GM12878 (cell line): ENCODE measurements at regions not wholly inside any gene's neighbourhood (a gene's known extent, or its start where the extent isn't known, plus 50 kb on each side); places are given as distances from the start of the nearest gene placed in this dataset.

Experiments used
- ATAC-seq: fragments of 200-7000 bp; cut with Tn5 transposase; 3 replicates; pipeline ENCODE4 v1.9.1; 2020; ENCODE audit warnings: mild to moderate bottlenecking, moderate library complexity
- BruUV-seq: library from RNA; stranded (reverse); fragments of 400-500 nt; replicated peaks from 2 replicates; lab custom pipeline; 2021; lab: Mats Ljungman, UMichigan
- CTCF ChIA-PET: fragments of 300-600 bp; sonication (Branson Sonifier 250); formaldehyde crosslinking; extraction: SDS; loops from one replicate; lab custom pipeline; 2021; ENCODE audit warnings: inconsistent platforms; lab: Yijun Ruan, JAX
- POLR2A ChIA-PET: fragments of 350-600 bp; formaldehyde crosslinking; extraction: SDS; loops from one replicate; lab custom pipeline; 2021; ENCODE audit warnings: inconsistent platforms; lab: Charles Lee
- RAD21 ChIA-PET: fragments of 300-600 bp; sonication (Branson Sonifier 250); formaldehyde crosslinking; loops from one replicate; lab custom pipeline; 2023; ENCODE audit warnings: antibody characterized with exemption; ENCODE audit not compliant: unreplicated experiment; lab: Charles Lee
- SMC1A ChIA-PET: fragments of 300-600 bp; sonication (Branson Sonifier 250); formaldehyde crosslinking; loops from one replicate; lab custom pipeline; 2023; ENCODE audit not compliant: unreplicated experiment, uncharacterized antibody; lab: Charles Lee
- DNase-seq: peaks from one replicate; pipeline ENCODE4 v3.0.0-alpha.2; 2011; ENCODE audit warnings: low read depth, low spot score
- FAIRE-seq: peaks from 3 replicates; lab custom pipeline; 2011; peaks lifted over from hg19 to GRCh38; lab: Jason Lieb, UNC
- H2AFZ ChIP-seq: 2 replicates; pipeline ENCODE4 v1.6.0; 2011; ENCODE audit warnings: low read depth, low read length, control low read depth; ENCODE audit not compliant: control insufficient read depth
- H3K27ac ChIP-seq: 2 replicates; pipeline ENCODE4 v1.5.1; 2011; ENCODE audit warnings: control low read depth; ENCODE audit not compliant: control insufficient read depth, insufficient read depth
- H3K27me3 ChIP-seq, 2 experiments: replicated peaks in 1 of 2; 2 replicates each; pipeline versions ENCODE4 v1.6.0 to v1.6.1; 2011; ENCODE audit warnings: low read length in 1 of 2; ENCODE audit not compliant: control insufficient read depth in 2 of 2, insufficient read depth in 2 of 2
- H3K36me3 ChIP-seq, 2 experiments: 2 replicates each; pipeline ENCODE4 v1.5.1; 2011; ENCODE audit warnings: low read length in 1 of 2; ENCODE audit not compliant: control insufficient read depth in 2 of 2, insufficient read depth in 2 of 2
- H3K4me1 ChIP-seq: 2 replicates; pipeline ENCODE4 v1.6.1; 2011; ENCODE audit warnings: mild to moderate bottlenecking, low read length, moderate library complexity, mixed read lengths; ENCODE audit not compliant: control insufficient read depth, insufficient read depth
- H3K4me2 ChIP-seq: 2 replicates; pipeline ENCODE4 v1.6.0; 2011; ENCODE audit warnings: control low read depth; ENCODE audit not compliant: control insufficient read depth, insufficient read depth
- H3K4me3 ChIP-seq: fragments of 200-600 bp; sonication (generic); 2 replicates; pipeline ENCODE4 v1.5.1; 2016
- H3K79me2 ChIP-seq: 2 replicates; pipeline ENCODE4 v1.6.0; 2011; ENCODE audit warnings: low read length; ENCODE audit not compliant: control insufficient read depth, insufficient read depth
- H3K9ac ChIP-seq: 2 replicates; pipeline ENCODE4 v1.8.0; 2011; ENCODE audit warnings: low read length, control low read depth, mixed read lengths; ENCODE audit not compliant: control insufficient read depth, insufficient read depth
- H3K9me3 ChIP-seq: replicated peaks from 3 replicates; pipeline ENCODE4 v1.5.1; 2011; ENCODE audit warnings: mild to moderate bottlenecking, low read length; ENCODE audit not compliant: control insufficient read depth, insufficient read depth
- H4K20me1 ChIP-seq: 2 replicates; pipeline ENCODE4 v1.6.0; 2011; ENCODE audit not compliant: control insufficient read depth, insufficient read depth
- ASH2L ChIP-seq: fragments of 300-600, 200-600 bp; sonication (generic); IDR thresholded peaks from 2 replicates; pipeline ENCODE4 v1.6.1; 2017; ENCODE audit warnings: low read depth, mild to moderate bottlenecking, borderline replicate concordance
- ATF3 ChIP-seq: IDR thresholded peaks from 2 replicates; pipeline ENCODE4 v1.6.1; 2011; ENCODE audit warnings: low read depth, mild to moderate bottlenecking, low read length, moderate library complexity, borderline replicate concordance; ENCODE audit errors: extremely low read depth
- CHD2 ChIP-seq: IDR thresholded peaks from 2 replicates; pipeline ENCODE4 v1.6.1; 2011; ENCODE audit warnings: low read depth, low read length, improper control_type of control experiment, borderline replicate concordance
- E4F1 ChIP-seq: fragments of 450-650 bp; IDR thresholded peaks from 2 replicates; pipeline ENCODE4 v1.6.1; 2018; ENCODE audit warnings: borderline replicate concordance, mild to moderate bottlenecking; ENCODE audit not compliant: partially characterized antibody
- FOXK2 ChIP-seq: fragments of 450-650 bp; IDR thresholded peaks from 2 replicates; pipeline ENCODE4 v1.6.1; 2017; ENCODE audit warnings: mild to moderate bottlenecking, moderate library complexity
- IRF5 ChIP-seq: fragments of 450-650 bp; IDR thresholded peaks from 2 replicates; pipeline ENCODE4 v1.6.1; 2017; ENCODE audit warnings: borderline replicate concordance
- MAX ChIP-seq: IDR thresholded peaks from 2 replicates; pipeline ENCODE4 v1.6.1; 2012; ENCODE audit warnings: low read depth, low read length, improper control_type of control experiment
- MEF2B ChIP-seq: fragments of 450-650 bp; IDR thresholded peaks from 2 replicates; pipeline ENCODE4 v1.6.1; 2018; ENCODE audit warnings: mild to moderate bottlenecking, moderate library complexity; ENCODE audit not compliant: partially characterized antibody, poor library complexity, severe bottlenecking
- NR2C2 ChIP-seq: IDR thresholded peaks from 2 replicates; pipeline ENCODE4 v1.6.1; 2011; ENCODE audit warnings: borderline replicate concordance, low read depth; ENCODE audit not compliant: control insufficient read depth, insufficient read length
- SIN3A ChIP-seq: IDR thresholded peaks from 2 replicates; pipeline ENCODE4 v1.6.1; 2012; ENCODE audit warnings: low read depth, low read length, improper control_type of control experiment
- TAF1 ChIP-seq: IDR thresholded peaks from 2 replicates; pipeline ENCODE4 v1.6.1; 2011; ENCODE audit warnings: mild to moderate bottlenecking, low read depth, low read length, borderline replicate concordance
- TCF3 ChIP-seq: IDR thresholded peaks from 2 replicates; pipeline ENCODE4 v1.6.1; 2012; ENCODE audit warnings: low read depth, mild to moderate bottlenecking, low read length, borderline replicate concordance; ENCODE audit not compliant: insufficient read depth
- YBX1 ChIP-seq: fragments of 450-650 bp; IDR thresholded peaks from 2 replicates; pipeline ENCODE4 v1.6.1; 2016; ENCODE audit warnings: antibody characterized with exemption
- WGBS: methylation state at CpG from one replicate; pipeline ENCODE4 v1.1.6; 2016; ENCODE audit warnings: low lambda C conversion rate; ENCODE audit not compliant: insufficient replicate concordance, insufficient coverage; ENCODE audit errors: missing lambda C conversion rate; 5-methylcytosine and 5-hydroxymethylcytosine counted together
- in situ Hi-C: fragments of 300-500 bp; cut with MboI; formaldehyde crosslinking; loops from 9 replicates; pipeline ENCODE4 v1.14.3; 2018; ENCODE audit warnings: mixed read lengths
- intact Hi-C: fragments of 100-400 bp; cut with micrococcal nuclease; formaldehyde crosslinking; loops from one replicate; pipeline ENCODE4 v1.14.2; 2022; ENCODE audit not compliant: unreplicated experiment

GRCh38 chr20:51253280-51253679 lies 230.4 kb upstream of the KCNG1 start:
- Histone ChIP-seq H3K4me3 (no peak overlapping the region), H3K27ac (no peak overlapping the region), H3K4me2 (no peak overlapping the region), H3K9me3 (no peaks in the 10 kb centered on the region), H3K79me2 (no peaks in the 10 kb centered on the region), H3K9ac (no peak overlapping the region), H4K20me1 (no peaks in the 10 kb centered on the region), H3K4me1 (no peaks in the 10 kb centered on the region), H2AFZ (no peak overlapping the region), H3K27me3 (peaks cover 0 to 1% of the 10 kb centered on the region in 2 experiments; a peak in 2 of 4 replicates), H3K36me3 (no peaks in the 10 kb centered on the region)
- DNase-seq, result no peak
- SMC1A ChIA-PET, result no interaction called here
- no peak for TF ChIP-seq ASH2L
- no peak for TF ChIP-seq CHD2
- TF ChIP-seq IRF5, result no peak
- TF ChIP-seq NR2C2, result no peak
- TF ChIP-seq TAF1, result no peak
- FAIRE-seq, result no peak
- WGBS, result 0% methylated on average over 1 of the region's 1 CpG
- in situ Hi-C loops, result no loop called here
- POLR2A ChIA-PET, result no interaction called here
- no peak for ATAC-seq
- RAD21 ChIA-PET, result no interaction called here
- CTCF ChIA-PET, result no interaction called here
- intact Hi-C loops, result no loop called here
- BruUV-seq, result no TSS peak

- in situ Hi-C loops (no loop called here), intact Hi-C loops (no loop called here)
- DNase-seq, result no peak
- H4K20me1 ChIP-seq, result no peaks in the 10 kb centered on the region
- RAD21 ChIA-PET, result no interaction called here
- no peak for FAIRE-seq
- no peaks in the 10 kb centered on the region for H3K9me3 ChIP-seq
- WGBS, result 41% methylated on average over 6 of the region's 6 CpGs
- BruUV-seq, result no TSS peak
- ATAC-seq, result no peak
- SMC1A ChIA-PET, result no interaction called here
- no peaks in the 10 kb centered on the region for H3K79me2 ChIP-seq
- CTCF ChIA-PET, result no interaction called here
- H3K4me3 ChIP-seq, result no peak overlapping the region
- H3K27me3 ChIP-seq, result no peaks in the 10 kb centered on the region; a peak in 1 of 4 replicates
- no peak overlapping the region for H2AFZ ChIP-seq
- H3K9ac ChIP-seq, result no peak overlapping the region
- H3K27ac ChIP-seq, result no peak overlapping the region
- H3K36me3 ChIP-seq, result no peaks in the 10 kb centered on the region
- no peak overlapping the region for H3K4me2 ChIP-seq
- POLR2A ChIA-PET, result no interaction called here
- H3K4me1 ChIP-seq, result no peaks in the 10 kb centered on the region
- TF ChIP-seq YBX1 (no peak), FOXK2 (no peak), TCF3 (no peak), ATF3 (no peak), MEF2B (no peak), SIN3A (no peak), E4F1 (no peak), MAX (no peak)
Measured at GRCh38 chr20:51249781-51250180, 226.9 kb upstream of the KCNG1 start.
